A549 (cell line): ENCODE measurements at regions not wholly inside any gene's neighbourhood (a gene's known extent, or its start where the extent isn't known, plus 50 kb on each side); places are given as distances from the start of the nearest gene placed in this dataset.

Experiments
- CHD2 ChIP-seq: fragments of 150-350 bp; IDR thresholded peaks from 2 replicates; pipeline ENCODE4 v1.6.1; 2014; ENCODE audit warnings: low read length; ENCODE audit not compliant: partially characterized antibody
- EP300 ChIP-seq, 2 experiments: fragments of >200 bp; sonication (Bioruptor Twin); formaldehyde crosslinking; IDR thresholded peaks; 2 replicates in 1 of 2; 3 replicates in 1 of 2; pipeline ENCODE4 v1.6.1; 2016 to 2017
- FOXS1 ChIP-seq: fragments of 250-450 bp; sonication (Bioruptor Pico); IDR thresholded peaks from 2 replicates; pipeline ENCODE4 v1.5.0; 2020; ENCODE audit warnings: mild to moderate bottlenecking, moderate library complexity
- HMGXB4 ChIP-seq: fragments of 250-450 bp; sonication (Bioruptor Pico); IDR thresholded peaks from 2 replicates; pipeline ENCODE4 v1.5.0; 2021; ENCODE audit warnings: mild to moderate bottlenecking, moderate library complexity, borderline replicate concordance
- RAD21 ChIP-seq, 2 experiments: fragments of >200 bp in 1 of 2; sonication (Bioruptor Twin) in 1 of 2; formaldehyde crosslinking in 1 of 2; IDR thresholded peaks in 1 of 2; conservative IDR thresholded peaks in 1 of 2; 2 replicates in 1 of 2; 3 replicates in 1 of 2; pipeline ENCODE4 v1.6.1; 2012 to 2018; ENCODE audit warnings: inconsistent platforms in 1 of 2
- ZSCAN20 ChIP-seq: fragments of 250-450 bp; sonication (Bioruptor Pico); IDR thresholded peaks from 2 replicates; pipeline ENCODE4 v1.8.0; 2022; ENCODE audit warnings: mild to moderate bottlenecking, moderate library complexity
- TF ChIP-seq, protein P1 (sequence below): fragments of >200 bp; sonication (Bioruptor Twin); formaldehyde crosslinking; IDR thresholded peaks from 3 replicates; pipeline ENCODE4 v1.5.1; 2016
- TF ChIP-seq, protein P2 (sequence below): fragments of 200-600 bp; sonication (generic); IDR thresholded peaks from 2 replicates; pipeline ENCODE4 v1.6.1; 2016; ENCODE audit warnings: antibody characterized with exemption, mild to moderate bottlenecking, moderate library complexity

DNA sequence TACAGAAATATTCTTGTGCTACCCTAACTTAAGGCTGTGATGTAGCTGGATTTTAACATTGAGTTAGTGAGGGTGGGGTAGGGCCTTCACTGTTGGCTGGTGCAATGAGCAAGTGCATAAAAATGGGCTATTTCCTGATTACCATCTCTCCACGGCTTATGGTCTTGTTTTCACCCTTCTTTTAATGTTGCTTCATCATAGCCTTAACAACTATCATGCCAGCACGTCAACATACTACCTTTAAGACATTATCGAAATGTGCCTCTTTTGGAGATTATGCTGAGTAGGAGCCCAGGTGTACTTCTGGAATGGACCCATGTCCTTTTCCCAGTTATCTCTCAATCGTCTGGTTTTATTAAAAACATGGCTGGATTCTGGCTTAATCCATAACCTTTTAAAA lies 350.9 kb upstream of the ACTBL2 start:
- no peak for TF ChIP-seq FOXS1 (CRISPR knock-in tag)
- TF ChIP-seq CHD2 = no peak
- TF ChIP-seq, protein P1, sequence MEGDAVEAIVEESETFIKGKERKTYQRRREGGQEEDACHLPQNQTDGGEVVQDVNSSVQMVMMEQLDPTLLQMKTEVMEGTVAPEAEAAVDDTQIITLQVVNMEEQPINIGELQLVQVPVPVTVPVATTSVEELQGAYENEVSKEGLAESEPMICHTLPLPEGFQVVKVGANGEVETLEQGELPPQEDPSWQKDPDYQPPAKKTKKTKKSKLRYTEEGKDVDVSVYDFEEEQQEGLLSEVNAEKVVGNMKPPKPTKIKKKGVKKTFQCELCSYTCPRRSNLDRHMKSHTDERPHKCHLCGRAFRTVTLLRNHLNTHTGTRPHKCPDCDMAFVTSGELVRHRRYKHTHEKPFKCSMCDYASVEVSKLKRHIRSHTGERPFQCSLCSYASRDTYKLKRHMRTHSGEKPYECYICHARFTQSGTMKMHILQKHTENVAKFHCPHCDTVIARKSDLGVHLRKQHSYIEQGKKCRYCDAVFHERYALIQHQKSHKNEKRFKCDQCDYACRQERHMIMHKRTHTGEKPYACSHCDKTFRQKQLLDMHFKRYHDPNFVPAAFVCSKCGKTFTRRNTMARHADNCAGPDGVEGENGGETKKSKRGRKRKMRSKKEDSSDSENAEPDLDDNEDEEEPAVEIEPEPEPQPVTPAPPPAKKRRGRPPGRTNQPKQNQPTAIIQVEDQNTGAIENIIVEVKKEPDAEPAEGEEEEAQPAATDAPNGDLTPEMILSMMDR = no peak
- no peak for TF ChIP-seq ZSCAN20 (CRISPR knock-in tag)
- TF ChIP-seq, protein P2, sequence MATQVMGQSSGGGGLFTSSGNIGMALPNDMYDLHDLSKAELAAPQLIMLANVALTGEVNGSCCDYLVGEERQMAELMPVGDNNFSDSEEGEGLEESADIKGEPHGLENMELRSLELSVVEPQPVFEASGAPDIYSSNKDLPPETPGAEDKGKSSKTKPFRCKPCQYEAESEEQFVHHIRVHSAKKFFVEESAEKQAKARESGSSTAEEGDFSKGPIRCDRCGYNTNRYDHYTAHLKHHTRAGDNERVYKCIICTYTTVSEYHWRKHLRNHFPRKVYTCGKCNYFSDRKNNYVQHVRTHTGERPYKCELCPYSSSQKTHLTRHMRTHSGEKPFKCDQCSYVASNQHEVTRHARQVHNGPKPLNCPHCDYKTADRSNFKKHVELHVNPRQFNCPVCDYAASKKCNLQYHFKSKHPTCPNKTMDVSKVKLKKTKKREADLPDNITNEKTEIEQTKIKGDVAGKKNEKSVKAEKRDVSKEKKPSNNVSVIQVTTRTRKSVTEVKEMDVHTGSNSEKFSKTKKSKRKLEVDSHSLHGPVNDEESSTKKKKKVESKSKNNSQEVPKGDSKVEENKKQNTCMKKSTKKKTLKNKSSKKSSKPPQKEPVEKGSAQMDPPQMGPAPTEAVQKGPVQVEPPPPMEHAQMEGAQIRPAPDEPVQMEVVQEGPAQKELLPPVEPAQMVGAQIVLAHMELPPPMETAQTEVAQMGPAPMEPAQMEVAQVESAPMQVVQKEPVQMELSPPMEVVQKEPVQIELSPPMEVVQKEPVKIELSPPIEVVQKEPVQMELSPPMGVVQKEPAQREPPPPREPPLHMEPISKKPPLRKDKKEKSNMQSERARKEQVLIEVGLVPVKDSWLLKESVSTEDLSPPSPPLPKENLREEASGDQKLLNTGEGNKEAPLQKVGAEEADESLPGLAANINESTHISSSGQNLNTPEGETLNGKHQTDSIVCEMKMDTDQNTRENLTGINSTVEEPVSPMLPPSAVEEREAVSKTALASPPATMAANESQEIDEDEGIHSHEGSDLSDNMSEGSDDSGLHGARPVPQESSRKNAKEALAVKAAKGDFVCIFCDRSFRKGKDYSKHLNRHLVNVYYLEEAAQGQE = no peak
- no peak for TF ChIP-seq HMGXB4 (CRISPR knock-in tag)
- no peak for TF ChIP-seq RAD21 (conservative IDR thresholded peaks at IDR 0.05 in 1 of 2, IDR thresholded peaks at IDR 0.05 in 1 of 2)
- no peak for TF ChIP-seq EP300 (IDR thresholded peaks at IDR 0.05)
